MCF 10A (cell line): ENCODE measurements at regions not wholly inside any gene's neighbourhood (a gene's known extent, or its start where the extent isn't known, plus 50 kb on each side); places are given as distances from the start of the nearest gene placed in this dataset.

Experiments
- BruUV-seq: library from RNA; stranded (reverse); fragments of 400-500 nt; replicated peaks from 2 replicates; lab custom pipeline; 2021; lab: Mats Ljungman, UMichigan
- CTCF ChIA-PET: fragments of 300-600 bp; sonication (Branson Sonifier 250); formaldehyde crosslinking; extraction: SDS; loops from one replicate; lab custom pipeline; 2021; ENCODE audit warnings: antibody characterized with exemption, inconsistent platforms; lab: Yijun Ruan, JAX
- POLR2A ChIA-PET: fragments of 300-600, 350-650 bp; sonication (Branson Sonifier 250); formaldehyde crosslinking; extraction: SDS; loops from one replicate; lab custom pipeline; 2020; ENCODE audit warnings: antibody characterized with exemption, inconsistent platforms; lab: Yijun Ruan, JAX
- DNase-seq: peaks from one replicate; pipeline ENCODE4 v3.0.0-alpha.2; 2018; ENCODE audit not compliant: unreplicated experiment
- H3K27ac Mint-ChIP-seq: one replicate; pipeline ENCODE4 v1.8.0; 2022; ENCODE audit warnings: mild to moderate bottlenecking, low read depth, mixed read lengths; ENCODE audit not compliant: unreplicated experiment
- H3K27me3 Mint-ChIP-seq: one replicate; pipeline ENCODE4 v1.8.0; 2022; ENCODE audit warnings: mixed read lengths; ENCODE audit not compliant: insufficient read depth, unreplicated experiment
- H3K36me3 Mint-ChIP-seq: one replicate; pipeline ENCODE4 v1.8.0; 2022; ENCODE audit warnings: mild to moderate bottlenecking, moderate library complexity, mixed read lengths; ENCODE audit not compliant: insufficient read depth, unreplicated experiment
- H3K4me1 Mint-ChIP-seq: one replicate; pipeline ENCODE4 v1.8.0; 2022; ENCODE audit warnings: mixed read lengths; ENCODE audit not compliant: insufficient read depth, unreplicated experiment
- H3K4me3 Mint-ChIP-seq: one replicate; pipeline ENCODE4 v1.8.0; 2022; ENCODE audit warnings: mild to moderate bottlenecking, moderate library complexity, mixed read lengths; ENCODE audit not compliant: unreplicated experiment
- H3K9me3 Mint-ChIP-seq: one replicate; pipeline ENCODE4 v1.8.0; 2022; ENCODE audit warnings: mixed read lengths; ENCODE audit not compliant: unreplicated experiment
- intact Hi-C: fragments of 100-400 bp; cut with micrococcal nuclease; formaldehyde crosslinking; loops from 2 replicates; pipeline ENCODE4 v1.14.1; 2022
- TF ChIP-seq, protein P1 (sequence below): fragments of 200-600 bp; IDR thresholded peaks from one replicate; pipeline ENCODE4 v1.8.0; 2022; ENCODE audit warnings: antibody characterized with exemption, mild to moderate bottlenecking; ENCODE audit not compliant: unreplicated experiment

GRCh38 chr4:14065406-14065805 is 437.9 kb upstream of the BOD1L1 start:
- H3K27ac Mint-ChIP-seq: no peak overlapping the region
- CTCF ChIA-PET: interaction anchor here (0.6 kb wide), 1 partner anchor 528 kb away, joined by 3 read pairs; no protein-coding TSS in a partner anchor
- BruUV-seq: no TSS peak
- intact Hi-C loops: no loop called here
- H3K9me3 Mint-ChIP-seq: no peaks in the 10 kb centered on the region
- POLR2A ChIA-PET: interaction anchor here (0.6 kb wide), 1 partner anchor 16 kb away, joined by 4 read pairs; no protein-coding TSS in a partner anchor
- no peaks in the 10 kb centered on the region for H3K27me3 Mint-ChIP-seq
- no peak for DNase-seq
- H3K4me3 Mint-ChIP-seq: no peak overlapping the region
- no peaks in the 10 kb centered on the region for H3K4me1 Mint-ChIP-seq
- TF ChIP-seq, protein P1, sequence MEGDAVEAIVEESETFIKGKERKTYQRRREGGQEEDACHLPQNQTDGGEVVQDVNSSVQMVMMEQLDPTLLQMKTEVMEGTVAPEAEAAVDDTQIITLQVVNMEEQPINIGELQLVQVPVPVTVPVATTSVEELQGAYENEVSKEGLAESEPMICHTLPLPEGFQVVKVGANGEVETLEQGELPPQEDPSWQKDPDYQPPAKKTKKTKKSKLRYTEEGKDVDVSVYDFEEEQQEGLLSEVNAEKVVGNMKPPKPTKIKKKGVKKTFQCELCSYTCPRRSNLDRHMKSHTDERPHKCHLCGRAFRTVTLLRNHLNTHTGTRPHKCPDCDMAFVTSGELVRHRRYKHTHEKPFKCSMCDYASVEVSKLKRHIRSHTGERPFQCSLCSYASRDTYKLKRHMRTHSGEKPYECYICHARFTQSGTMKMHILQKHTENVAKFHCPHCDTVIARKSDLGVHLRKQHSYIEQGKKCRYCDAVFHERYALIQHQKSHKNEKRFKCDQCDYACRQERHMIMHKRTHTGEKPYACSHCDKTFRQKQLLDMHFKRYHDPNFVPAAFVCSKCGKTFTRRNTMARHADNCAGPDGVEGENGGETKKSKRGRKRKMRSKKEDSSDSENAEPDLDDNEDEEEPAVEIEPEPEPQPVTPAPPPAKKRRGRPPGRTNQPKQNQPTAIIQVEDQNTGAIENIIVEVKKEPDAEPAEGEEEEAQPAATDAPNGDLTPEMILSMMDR: no peak
- H3K36me3 Mint-ChIP-seq: no peaks in the 10 kb centered on the region

DNA sequence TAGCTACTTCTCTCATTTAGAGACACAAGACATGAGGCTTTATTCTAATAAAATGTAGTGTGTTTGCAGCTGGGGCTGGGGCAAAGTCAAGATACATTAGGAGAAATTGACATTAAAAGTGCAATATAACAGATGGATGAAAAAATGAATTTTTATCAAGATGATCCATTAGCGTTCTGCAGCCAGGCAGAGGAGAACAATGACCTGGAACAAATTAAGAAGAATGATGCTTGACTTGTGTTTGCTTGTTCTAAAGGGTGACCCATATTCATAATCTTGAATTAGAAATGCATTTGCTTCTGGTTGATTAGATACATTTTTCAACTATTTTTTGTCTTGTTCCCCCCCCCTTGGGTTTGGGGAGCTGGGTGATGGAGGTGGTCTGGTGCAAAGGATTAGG is 439.5 kb upstream of the BOD1L1 start:
- intact Hi-C loops: no loop called here

DNA sequence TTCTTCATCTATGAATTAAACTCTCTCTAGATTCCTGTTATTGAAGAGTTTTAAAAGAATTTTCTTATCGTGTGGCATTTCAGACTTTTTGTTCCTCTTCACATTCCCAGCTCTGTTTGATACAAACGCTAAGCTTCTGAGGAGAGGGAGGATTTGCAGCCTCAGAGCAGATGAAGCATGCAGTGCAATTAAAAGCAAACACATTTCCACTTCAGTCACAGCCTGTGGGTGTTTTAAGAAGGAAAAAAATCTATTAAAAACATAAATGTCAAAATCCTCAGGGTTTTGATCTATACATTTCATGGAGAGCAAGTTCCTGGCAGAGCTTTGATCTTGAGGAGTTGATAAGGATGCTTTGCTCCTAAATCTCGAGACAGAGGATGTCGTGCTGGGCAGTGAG is 442.4 kb upstream of the BOD1L1 start:
- intact Hi-C loops: no loop called here
- Mint-ChIP-seq H3K9me3 (no peaks in the 10 kb centered on the region), H3K4me1 (no peaks in the 10 kb centered on the region), H3K4me3 (no peak overlapping the region), H3K27me3 (no peaks in the 10 kb centered on the region), H3K36me3 (no peaks in the 10 kb centered on the region), H3K27ac (no peak overlapping the region)
- BruUV-seq: no TSS peak
- no peak for DNase-seq
- ChIA-PET CTCF (no interaction called here), POLR2A (no interaction called here)
- TF ChIP-seq, protein P1: no peak

More for the DNA sequence above, 439.5 kb upstream of the BOD1L1 start:
- Mint-ChIP-seq H3K27ac (no peak overlapping the region), H3K9me3 (no peaks in the 10 kb centered on the region), H3K36me3 (no peaks in the 10 kb centered on the region), H3K4me1 (no peaks in the 10 kb centered on the region), H3K27me3 (no peaks in the 10 kb centered on the region), H3K4me3 (no peak overlapping the region)
- BruUV-seq: no TSS peak
- CTCF ChIA-PET: interaction anchor here (0.6 kb wide), 1 partner anchor 28 kb away, joined by 3 read pairs; no protein-coding TSS in a partner anchor
- POLR2A ChIA-PET: no interaction called here
- TF ChIP-seq, protein P1: no peak
- DNase-seq: no peak

DNA sequence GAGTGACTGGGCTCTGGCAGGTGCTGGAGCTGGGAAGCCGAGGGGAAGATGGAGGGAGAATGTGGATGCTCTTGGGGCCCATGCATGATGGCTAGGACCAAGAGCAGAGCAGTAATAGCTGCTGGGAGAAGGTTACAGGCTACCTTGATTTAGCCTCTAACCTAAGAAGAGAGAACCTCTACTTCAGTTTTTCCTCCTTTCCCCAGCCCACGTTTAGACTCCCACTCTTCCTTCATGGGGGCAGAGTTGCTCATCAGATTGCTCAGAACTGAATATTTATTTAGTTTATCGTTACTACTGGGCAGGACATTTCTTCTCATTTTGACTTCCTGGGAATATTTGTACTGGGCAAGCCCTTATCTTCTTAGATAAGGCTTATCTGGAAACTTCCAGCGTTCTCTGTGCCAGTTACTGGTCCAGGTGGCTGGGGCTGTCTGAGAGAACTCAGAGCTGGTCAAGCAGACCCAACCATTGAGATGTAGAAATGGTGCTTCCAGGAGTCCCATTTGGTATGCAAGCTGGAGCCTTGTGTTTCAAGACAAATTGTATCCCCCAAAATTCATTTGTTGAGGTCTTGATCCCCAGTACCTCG is 442.9 kb upstream of the BOD1L1 start:
- no peak overlapping the region for H3K27ac Mint-ChIP-seq
- CTCF ChIA-PET: no interaction called here
- H3K36me3 Mint-ChIP-seq: no peaks in the 10 kb centered on the region
- H3K9me3 Mint-ChIP-seq: no peaks in the 10 kb centered on the region
- POLR2A ChIA-PET: no interaction called here
- no peak overlapping the region for H3K4me3 Mint-ChIP-seq
- no peaks in the 10 kb centered on the region for H3K4me1 Mint-ChIP-seq
- BruUV-seq: no TSS peak
- intact Hi-C loops: no loop called here
- DNase-seq: no peak
- no peaks in the 10 kb centered on the region for H3K27me3 Mint-ChIP-seq
- TF ChIP-seq, protein P1: no peak
